GM12878 (cell line): ENCODE measurements at regions not wholly inside any gene's neighbourhood (a gene's known extent, or its start where the extent isn't known, plus 50 kb on each side); places are given as distances from the start of the nearest gene placed in this dataset.

Experiments used
- ATAC-seq: fragments of 200-7000 bp; cut with Tn5 transposase; 3 replicates; pipeline ENCODE4 v1.9.1; 2020; ENCODE audit warnings: mild to moderate bottlenecking, moderate library complexity
- BruUV-seq: library from RNA; stranded (reverse); fragments of 400-500 nt; replicated peaks from 2 replicates; lab custom pipeline; 2021; lab: Mats Ljungman, UMichigan
- CTCF ChIA-PET: fragments of 300-600 bp; sonication (Branson Sonifier 250); formaldehyde crosslinking; extraction: SDS; loops from one replicate; lab custom pipeline; 2021; ENCODE audit warnings: inconsistent platforms; lab: Yijun Ruan, JAX
- POLR2A ChIA-PET: fragments of 350-600 bp; formaldehyde crosslinking; extraction: SDS; loops from one replicate; lab custom pipeline; 2021; ENCODE audit warnings: inconsistent platforms; lab: Charles Lee
- RAD21 ChIA-PET: fragments of 300-600 bp; sonication (Branson Sonifier 250); formaldehyde crosslinking; loops from one replicate; lab custom pipeline; 2023; ENCODE audit warnings: antibody characterized with exemption; ENCODE audit not compliant: unreplicated experiment; lab: Charles Lee
- SMC1A ChIA-PET: fragments of 300-600 bp; sonication (Branson Sonifier 250); formaldehyde crosslinking; loops from one replicate; lab custom pipeline; 2023; ENCODE audit not compliant: unreplicated experiment, uncharacterized antibody; lab: Charles Lee
- DNase-seq: peaks from one replicate; pipeline ENCODE4 v3.0.0-alpha.2; 2011; ENCODE audit warnings: low read depth, low spot score
- FAIRE-seq: peaks from 3 replicates; lab custom pipeline; 2011; peaks lifted over from hg19 to GRCh38; lab: Jason Lieb, UNC
- H2AFZ ChIP-seq: 2 replicates; pipeline ENCODE4 v1.6.0; 2011; ENCODE audit warnings: low read depth, low read length, control low read depth; ENCODE audit not compliant: control insufficient read depth
- H3K27ac ChIP-seq: 2 replicates; pipeline ENCODE4 v1.5.1; 2011; ENCODE audit warnings: control low read depth; ENCODE audit not compliant: control insufficient read depth, insufficient read depth
- H3K27me3 ChIP-seq, 2 experiments: replicated peaks in 1 of 2; 2 replicates each; pipeline versions ENCODE4 v1.6.0 to v1.6.1; 2011; ENCODE audit warnings: low read length in 1 of 2; ENCODE audit not compliant: control insufficient read depth in 2 of 2, insufficient read depth in 2 of 2
- H3K36me3 ChIP-seq, 2 experiments: 2 replicates each; pipeline ENCODE4 v1.5.1; 2011; ENCODE audit warnings: low read length in 1 of 2; ENCODE audit not compliant: control insufficient read depth in 2 of 2, insufficient read depth in 2 of 2
- H3K4me1 ChIP-seq: 2 replicates; pipeline ENCODE4 v1.6.1; 2011; ENCODE audit warnings: mild to moderate bottlenecking, low read length, moderate library complexity, mixed read lengths; ENCODE audit not compliant: control insufficient read depth, insufficient read depth
- H3K4me2 ChIP-seq: 2 replicates; pipeline ENCODE4 v1.6.0; 2011; ENCODE audit warnings: control low read depth; ENCODE audit not compliant: control insufficient read depth, insufficient read depth
- H3K4me3 ChIP-seq: fragments of 200-600 bp; sonication (generic); 2 replicates; pipeline ENCODE4 v1.5.1; 2016
- H3K79me2 ChIP-seq: 2 replicates; pipeline ENCODE4 v1.6.0; 2011; ENCODE audit warnings: low read length; ENCODE audit not compliant: control insufficient read depth, insufficient read depth
- H3K9ac ChIP-seq: 2 replicates; pipeline ENCODE4 v1.8.0; 2011; ENCODE audit warnings: low read length, control low read depth, mixed read lengths; ENCODE audit not compliant: control insufficient read depth, insufficient read depth
- H3K9me3 ChIP-seq: replicated peaks from 3 replicates; pipeline ENCODE4 v1.5.1; 2011; ENCODE audit warnings: mild to moderate bottlenecking, low read length; ENCODE audit not compliant: control insufficient read depth, insufficient read depth
- H4K20me1 ChIP-seq: 2 replicates; pipeline ENCODE4 v1.6.0; 2011; ENCODE audit not compliant: control insufficient read depth, insufficient read depth
- ATF3 ChIP-seq: IDR thresholded peaks from 2 replicates; pipeline ENCODE4 v1.6.1; 2011; ENCODE audit warnings: low read depth, mild to moderate bottlenecking, low read length, moderate library complexity, borderline replicate concordance; ENCODE audit errors: extremely low read depth
- BHLHE40 ChIP-seq, 2 experiments: fragments of 450-650 bp in 1 of 2; IDR thresholded peaks; 2 replicates each; pipeline ENCODE4 v1.6.1; 2011 to 2017; ENCODE audit warnings: low read depth in 2 of 2, borderline replicate concordance in 1 of 2, improper control_type of control experiment in 1 of 2, low read length in 1 of 2, mild to moderate bottlenecking in 1 of 2
- CBFB ChIP-seq: IDR thresholded peaks from 2 replicates; pipeline ENCODE4 v1.6.1; 2016; ENCODE audit warnings: antibody characterized with exemption, low read depth
- GATAD2B ChIP-seq: fragments of 450-650 bp; conservative IDR thresholded peaks from 2 replicates; pipeline ENCODE4 v1.6.1; 2017; ENCODE audit warnings: low read depth, mild to moderate bottlenecking, moderate library complexity
- KAT2A ChIP-seq: conservative IDR thresholded peaks from 2 replicates; pipeline ENCODE4 v1.6.1; 2011; ENCODE audit warnings: low read depth, low read length; ENCODE audit not compliant: control insufficient read depth
- MAX ChIP-seq: IDR thresholded peaks from 2 replicates; pipeline ENCODE4 v1.6.1; 2012; ENCODE audit warnings: low read depth, low read length, improper control_type of control experiment
- MXI1 ChIP-seq: fragments of 150-350 bp; IDR thresholded peaks from 2 replicates; pipeline ENCODE4 v1.6.1; 2011; ENCODE audit warnings: low read depth, mild to moderate bottlenecking, inconsistent platforms, low read length, improper control_type of control experiment
- MYB ChIP-seq: fragments of 150-350 bp; IDR thresholded peaks from 2 replicates; pipeline ENCODE4 v1.6.1; 2014; ENCODE audit warnings: mild to moderate bottlenecking, low read depth, low read length, borderline replicate concordance
- RAD51 ChIP-seq: fragments of 450-650 bp; IDR thresholded peaks from 2 replicates; pipeline ENCODE4 v1.6.1; 2016; ENCODE audit warnings: moderate library complexity, mild to moderate bottlenecking, inconsistent platforms
- WRNIP1 ChIP-seq: IDR thresholded peaks from 2 replicates; pipeline ENCODE4 v1.6.1; 2011; ENCODE audit warnings: low read depth, low read length, improper control_type of control experiment, borderline replicate concordance
- ZZZ3 ChIP-seq: IDR thresholded peaks from 2 replicates; pipeline ENCODE4 v1.6.1; 2011; ENCODE audit warnings: low read depth; ENCODE audit not compliant: control insufficient read depth, insufficient read length
- WGBS: methylation state at CpG from one replicate; pipeline ENCODE4 v1.1.6; 2016; ENCODE audit warnings: low lambda C conversion rate; ENCODE audit not compliant: insufficient replicate concordance, insufficient coverage; ENCODE audit errors: missing lambda C conversion rate; 5-methylcytosine and 5-hydroxymethylcytosine counted together
- in situ Hi-C: fragments of 300-500 bp; cut with MboI; formaldehyde crosslinking; loops from 9 replicates; pipeline ENCODE4 v1.14.3; 2018; ENCODE audit warnings: mixed read lengths
- intact Hi-C: fragments of 100-400 bp; cut with micrococcal nuclease; formaldehyde crosslinking; loops from one replicate; pipeline ENCODE4 v1.14.2; 2022; ENCODE audit not compliant: unreplicated experiment

GRCh38 chr11:15801616-15802015 lies 554.7 kb downstream of the SOX6 start:
- Histone ChIP-seq H4K20me1 (no peaks in the 10 kb centered on the region), H3K36me3 (no peaks in the 10 kb centered on the region), H3K4me1 (no peaks in the 10 kb centered on the region; the same call in 1 of the 2 replicates), H3K9me3 (no peaks in the 10 kb centered on the region; the same call in 2 of the 3 replicates), H3K4me2 (no peak overlapping the region), H3K4me3 (no peak overlapping the region), H2AFZ (no peak overlapping the region), H3K9ac (no peak overlapping the region), H3K27ac (no peak overlapping the region), H3K79me2 (no peaks in the 10 kb centered on the region), H3K27me3 (no peaks in the 10 kb centered on the region)
- WGBS, result 53% methylated on average over 5 of the region's 5 CpGs
- ChIA-PET SMC1A (interaction anchor here (1.3 to 1.4 kb wide), 3 partner anchors 10 to 21 kb away, joined by 3 to 4 read pairs (median 3); no protein-coding TSS in a partner anchor), CTCF (interaction anchor here (1.0 kb wide), 1 partner anchor 20 kb away, joined by 3 read pairs; no protein-coding TSS in a partner anchor), RAD21 (no interaction called here), POLR2A (no interaction called here)
- no peak for FAIRE-seq
- TF ChIP-seq KAT2A (no peak), CBFB (no peak), ATF3 (no peak), MAX (no peak), WRNIP1 (no peak), ZZZ3 (no peak), MYB (no peak), MXI1 (no peak), RAD51 (no peak), BHLHE40 (IDR thresholded peaks at IDR 0.05; ENCODE audit: borderline replicate concordance in 1 of 2, low read depth in 2 of 2, low read length in 1 of 2) (no peak), GATAD2B (no peak)
- ATAC-seq, result no peak
- no peak for DNase-seq
- BruUV-seq, result no TSS peak
- intact Hi-C loops, result no loop called here
- in situ Hi-C loops, result no loop called here
